NCI-H187 treated with DMSO at 0.1 percent for 48 hours (cell line): ENCODE measurements at regions not wholly inside any gene's neighbourhood (a gene's known extent, or its start where the extent isn't known, plus 50 kb on each side); places are given as distances from the start of the nearest gene placed in this dataset.
"Not testable (repeated sequence)": the region's sequence is repeated elsewhere in the genome, so short reads cannot be mapped to it uniquely, and the experiment has no call there.

Experiments used
- DNase-seq: peaks from one replicate; lab custom pipeline; 2025; lab: John Stamatoyannopoulos, UW

- no peak for DNase-seq
Measured at GRCh38 chr5:10017786-10018185, 231.9 kb downstream of the ATPSCKMT start.

GRCh38 chr5:10016559-10016958, 233.1 kb downstream of the ATPSCKMT start:
- DNase-seq: not testable (repeated sequence)

DNA sequence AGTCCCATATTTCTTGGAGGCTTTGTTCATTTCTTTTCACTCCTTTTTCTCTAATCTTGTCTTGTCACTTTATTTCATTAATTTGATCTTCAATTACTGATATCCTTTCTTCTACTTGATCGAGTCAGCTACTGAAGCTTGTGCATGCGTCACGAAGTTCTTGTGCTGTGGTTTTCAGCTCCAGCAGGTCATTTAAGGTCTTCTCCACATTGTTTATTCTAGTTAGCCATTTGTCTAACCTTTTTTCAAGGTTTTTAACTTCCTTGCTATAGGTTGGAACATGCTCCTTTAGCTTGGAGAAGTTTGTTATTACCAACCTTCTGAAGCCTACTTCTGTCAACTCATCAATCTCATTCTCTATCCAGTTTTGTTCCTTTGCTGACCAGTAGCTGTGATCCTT, 234.0 kb downstream of the ATPSCKMT start:
- not testable (repeated sequence) for DNase-seq

DNA sequence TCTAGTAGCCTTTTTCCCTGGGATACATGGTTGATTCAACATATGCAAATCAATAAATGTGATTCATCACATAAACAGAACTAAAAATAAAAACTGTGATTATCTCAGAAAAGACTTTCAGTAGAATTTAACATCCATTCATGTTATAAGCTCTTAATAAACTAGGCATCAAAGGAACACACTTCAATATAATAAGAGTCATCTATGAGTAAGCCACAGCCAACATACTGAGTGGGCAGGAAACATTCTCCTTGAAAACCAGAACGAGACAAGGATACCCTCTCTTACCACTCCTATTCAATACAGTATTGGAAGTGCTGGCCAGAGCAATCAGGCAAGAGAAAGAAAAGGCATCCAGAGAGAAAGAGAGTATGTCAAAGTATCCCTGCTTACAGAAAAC, 239.9 kb downstream of the ATPSCKMT start:
- no peak for DNase-seq

- no peak for DNase-seq
Measured at GRCh38 chr5:9987101-9987500, 262.6 kb downstream of the ATPSCKMT start.

- DNase-seq: peak; percentile 28
Measured at GRCh38 chr5:9977070-9977469, 272.6 kb downstream of the ATPSCKMT start.

GRCh38 chr5:9976621-9977020, 273.1 kb downstream of the ATPSCKMT start:
- DNase-seq: no peak

GRCh38 chr5:9972059-9972458, 277.6 kb downstream of the ATPSCKMT start:
- DNase-seq: no peak

- no peak for DNase-seq
Measured at GRCh38 chr5:9971301-9971700, 278.4 kb downstream of the ATPSCKMT start.

- no peak for DNase-seq
Measured at GRCh38 chr5:9958914-9959313, 290.8 kb downstream of the ATPSCKMT start.

DNA sequence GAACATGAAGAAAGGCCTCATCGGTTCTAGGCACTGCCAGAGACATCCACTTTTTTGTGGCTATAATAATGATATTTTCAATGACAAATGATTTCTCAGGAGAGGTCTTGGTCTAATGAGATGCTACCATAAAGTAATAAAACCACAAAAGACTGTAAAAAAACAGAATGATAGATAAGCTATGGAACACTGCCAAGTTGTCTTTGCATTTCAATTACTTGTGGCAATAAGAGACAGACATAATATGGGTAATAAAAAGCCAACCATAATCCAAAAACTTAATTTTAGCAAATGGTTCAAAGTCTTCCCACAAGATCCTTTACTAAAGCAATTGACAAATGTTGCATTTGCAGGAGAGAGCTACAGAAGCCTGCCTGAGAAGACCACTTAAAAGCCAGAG, 292.5 kb downstream of the ATPSCKMT start:
- no peak for DNase-seq

DNA sequence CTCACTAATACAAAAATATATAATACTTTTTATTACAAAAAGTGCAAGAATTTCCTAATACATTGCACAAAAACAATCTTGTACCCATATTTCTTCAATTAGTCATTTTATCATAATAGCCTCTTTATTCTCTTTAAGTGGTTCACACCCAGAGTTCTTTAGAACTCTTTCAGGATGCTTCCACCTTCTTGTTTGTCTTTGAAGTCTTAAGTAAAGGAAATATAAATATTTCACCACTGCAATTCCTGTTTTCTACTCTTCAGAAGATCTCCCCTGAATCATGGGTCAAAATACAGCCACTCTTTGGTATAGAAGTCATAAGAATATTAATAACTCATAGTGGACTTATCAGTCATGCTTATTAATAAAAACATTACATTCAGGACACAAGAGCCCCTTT, 293.0 kb downstream of the ATPSCKMT start:
- DNase-seq: no peak

DNA sequence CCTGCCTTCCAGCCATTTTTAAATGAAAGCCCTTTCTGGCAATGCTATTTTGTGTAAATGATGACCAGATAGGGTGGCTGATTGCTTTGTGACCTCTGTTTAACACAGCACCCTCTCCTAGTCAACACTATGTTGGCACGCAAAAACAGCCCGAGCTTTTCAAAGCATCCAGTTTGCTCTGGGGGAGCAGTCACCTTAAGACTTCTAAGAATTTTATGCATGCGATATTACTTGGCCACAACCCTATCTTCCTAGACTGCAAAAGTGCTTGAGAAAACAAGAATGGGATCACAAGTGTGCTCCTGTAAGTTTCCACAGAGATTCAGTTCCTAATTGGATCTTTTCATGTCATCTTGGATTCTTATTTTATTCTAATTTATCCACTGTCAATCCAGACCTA, 294.1 kb downstream of the ATPSCKMT start:
- no peak for DNase-seq

DNA sequence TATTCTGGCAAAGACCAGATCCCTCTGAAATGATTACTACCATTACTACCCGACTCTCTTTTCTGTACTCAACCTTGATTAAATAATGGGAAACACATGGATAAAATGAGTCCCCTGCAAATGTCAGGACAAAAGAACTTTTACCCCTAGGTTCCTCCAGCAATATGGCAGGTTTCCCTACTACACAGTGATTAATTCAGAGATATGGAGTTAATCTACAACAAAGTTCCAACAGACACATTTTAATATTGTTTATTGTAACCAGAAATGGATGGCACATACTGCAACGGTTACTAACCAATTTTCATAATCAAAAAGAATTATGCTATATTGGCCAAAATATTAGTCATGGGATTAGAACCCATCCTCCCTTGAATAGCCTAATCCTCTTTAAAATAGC, 294.8 kb downstream of the ATPSCKMT start:
- DNase-seq: no peak

DNA sequence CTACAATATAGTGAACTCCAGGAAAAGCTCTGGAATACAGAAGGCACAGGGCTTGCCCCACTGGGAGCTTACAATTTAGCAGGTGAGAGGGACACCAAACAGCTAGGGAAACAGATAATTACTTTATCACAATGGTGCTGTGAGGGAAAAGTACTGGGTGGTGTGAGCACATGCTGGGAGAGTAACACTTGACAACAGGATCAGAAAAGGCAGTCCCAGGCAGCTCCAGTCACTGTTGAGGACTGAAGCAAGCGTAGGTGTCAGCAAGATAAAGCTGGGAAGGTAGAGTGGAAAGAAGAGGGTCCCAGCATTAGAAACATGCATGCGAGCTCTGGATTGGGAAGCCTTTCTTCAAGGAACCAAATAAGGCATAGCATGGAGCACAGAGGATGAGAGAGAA, 296.0 kb downstream of the ATPSCKMT start:
- DNase-seq: no peak

DNA sequence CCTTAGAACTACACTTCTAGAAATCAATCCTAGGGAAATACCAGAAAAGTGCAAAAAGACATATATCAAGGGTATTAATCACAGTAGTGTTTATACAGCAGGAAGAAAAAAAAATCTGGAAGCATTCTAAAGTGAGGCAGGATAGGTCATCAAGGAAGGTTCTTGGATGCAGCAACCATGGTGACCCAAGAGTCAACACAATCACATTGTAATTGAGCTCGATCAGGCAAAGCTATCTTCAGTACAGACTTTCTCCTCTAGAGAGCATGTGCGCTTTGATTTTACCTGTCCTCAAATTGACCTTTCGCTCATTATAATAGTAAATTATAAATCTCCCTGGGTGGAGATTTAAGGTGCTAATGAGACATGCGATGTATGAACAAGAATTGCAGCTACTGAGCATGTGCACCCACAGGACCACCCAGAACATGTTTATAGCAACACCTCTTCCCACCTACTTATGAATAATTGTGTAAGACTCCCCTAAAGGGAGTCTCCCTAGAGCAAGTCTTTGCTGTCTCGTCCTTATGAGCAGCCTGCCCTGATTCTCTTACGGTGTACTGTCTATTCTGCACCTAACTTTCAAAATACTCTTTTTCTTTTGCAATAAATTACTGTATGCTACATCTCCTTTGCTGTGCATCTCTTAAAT, 297.7 kb downstream of the ATPSCKMT start:
- no peak for DNase-seq

GRCh38 chr5:9947944-9948343, 301.7 kb downstream of the ATPSCKMT start:
- DNase-seq: no peak

DNA sequence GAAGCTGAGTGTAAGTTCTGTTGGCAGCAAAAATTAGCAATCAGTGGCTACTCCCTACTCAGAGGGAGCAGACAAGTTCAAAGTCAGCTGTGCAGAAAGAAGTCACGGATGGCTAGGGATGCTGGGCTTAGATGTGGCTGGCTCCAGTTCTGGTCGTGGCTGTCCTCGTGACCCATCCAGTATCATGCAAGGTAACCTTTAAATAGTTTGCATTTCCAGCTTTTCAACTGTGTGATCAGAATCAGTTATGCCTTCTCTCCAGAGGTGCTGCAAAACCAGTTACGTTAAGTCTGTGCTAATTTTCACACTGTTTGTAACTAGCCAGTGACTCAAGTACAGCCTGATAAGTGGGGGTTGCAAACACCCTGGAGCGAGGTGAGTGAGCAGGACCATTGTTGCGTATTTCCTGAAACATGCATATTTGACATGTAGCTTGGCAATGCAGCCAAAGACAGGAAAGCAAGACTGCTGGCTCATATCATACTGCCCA, 302.4 kb downstream of the ATPSCKMT start:
- no peak for DNase-seq

DNA sequence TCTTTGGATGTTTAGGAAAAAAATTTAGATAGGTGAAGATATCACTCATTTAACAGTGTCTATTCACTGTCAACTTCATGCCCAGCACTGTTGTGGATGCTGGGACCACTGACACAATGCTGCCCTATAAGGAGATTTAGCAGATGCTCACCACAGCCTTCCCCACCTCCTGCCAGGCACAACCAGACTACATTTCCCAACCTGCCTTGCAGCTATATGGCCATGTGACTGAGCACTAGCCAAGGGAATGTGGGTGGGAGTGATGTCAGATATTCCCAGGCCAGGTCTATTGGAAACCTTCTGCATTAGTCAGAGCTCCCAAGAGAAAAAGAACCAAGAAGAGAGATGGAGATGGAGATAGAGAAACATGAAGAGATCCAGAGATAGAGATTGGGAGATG, 302.6 kb upstream of the TAS2R1 start:
- DNase-seq: no peak

DNA sequence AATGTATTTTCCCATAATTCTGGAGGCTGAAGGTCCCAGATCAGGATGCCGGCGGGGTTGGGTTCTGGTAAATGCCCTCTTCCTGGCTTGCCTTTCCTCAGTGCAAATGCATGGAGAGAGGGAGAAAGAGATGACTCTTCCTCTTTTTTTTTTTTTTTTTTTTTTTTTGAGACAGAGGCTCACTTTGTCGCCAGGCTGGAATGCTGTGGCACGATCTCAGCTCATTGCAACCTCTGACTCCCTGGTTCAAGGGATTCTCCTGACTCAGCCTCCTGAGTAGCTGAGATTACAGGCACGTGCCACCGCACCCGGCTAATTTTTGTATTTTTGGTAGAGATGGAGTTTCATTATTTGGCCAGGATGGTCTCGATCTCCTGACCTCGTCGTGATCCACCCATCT, 300.0 kb upstream of the TAS2R1 start:
- no peak for DNase-seq

DNA sequence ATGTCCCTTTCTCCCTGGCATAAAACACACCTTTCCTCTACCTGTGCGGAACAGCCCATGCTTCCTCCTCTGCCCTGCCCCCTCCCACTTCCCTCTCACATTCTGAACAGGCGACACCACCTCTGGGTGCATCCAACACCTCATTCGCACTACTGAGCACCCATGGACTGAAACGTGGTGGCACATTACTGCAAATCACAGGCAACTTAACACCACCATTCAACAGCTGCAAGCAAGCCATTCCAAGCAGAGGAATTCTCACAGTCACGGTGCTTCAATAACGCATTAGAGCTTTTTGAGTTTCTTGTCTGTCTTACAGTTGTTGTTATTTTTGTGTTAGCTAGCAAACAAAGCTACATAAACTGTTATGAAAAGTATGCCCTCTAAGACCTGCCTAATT, 298.2 kb upstream of the TAS2R1 start:
- DNase-seq: no peak

- DNase-seq: no peak
Measured at GRCh38 chr5:9927521-9927997, 297.4 kb upstream of the TAS2R1 start.

GRCh38 chr5:9927106-9927505, 297.0 kb upstream of the TAS2R1 start:
- no peak for DNase-seq

DNA sequence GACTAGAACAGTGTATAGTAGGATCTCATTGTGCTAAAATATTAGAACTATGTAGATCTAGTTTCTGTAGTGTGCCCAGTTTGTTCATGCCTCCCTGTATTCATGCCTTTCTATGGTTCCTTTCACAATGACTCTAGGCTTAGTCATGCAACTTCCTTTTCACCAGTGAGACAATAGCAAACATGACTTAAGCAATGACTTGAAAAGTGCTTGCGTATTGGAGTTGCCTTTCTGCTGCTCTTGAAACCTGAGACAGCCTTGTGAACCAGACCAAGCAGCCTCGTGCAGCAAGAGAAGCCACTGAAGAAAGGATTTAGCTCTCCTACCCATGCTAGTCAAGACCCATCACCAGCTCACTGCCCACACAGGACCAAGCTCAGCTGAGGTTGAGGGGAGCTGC, 294.5 kb upstream of the TAS2R1 start:
- no peak for DNase-seq
